ENCODE measurements at regions not wholly inside any gene's neighbourhood (a gene's known extent, or its start where the extent isn't known, plus 50 kb on each side); places are given as distances from the start of the nearest gene placed in this dataset.

DNA sequence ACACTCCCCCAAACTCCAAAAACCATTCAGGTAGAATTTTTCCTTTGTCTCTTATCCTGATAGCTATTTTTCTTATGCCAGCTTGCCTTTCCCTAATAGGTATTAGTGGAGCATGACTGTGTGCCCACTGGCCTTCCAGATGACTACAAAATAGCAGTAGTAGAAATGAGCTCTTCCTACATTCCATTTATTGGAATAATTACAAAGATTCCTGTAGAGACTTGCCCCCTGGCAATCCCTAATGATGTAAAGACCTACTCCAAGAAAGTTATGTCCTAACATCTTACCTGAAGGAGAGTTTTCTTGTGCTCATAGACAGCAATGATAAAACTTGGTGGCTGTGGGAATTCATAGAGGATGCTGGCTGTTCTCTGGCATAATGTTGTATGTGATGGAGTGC, 501.8 kb downstream of the GATA3 start:
- DNase-seq (ENCODE audit: low read depth): no peak

DNA sequence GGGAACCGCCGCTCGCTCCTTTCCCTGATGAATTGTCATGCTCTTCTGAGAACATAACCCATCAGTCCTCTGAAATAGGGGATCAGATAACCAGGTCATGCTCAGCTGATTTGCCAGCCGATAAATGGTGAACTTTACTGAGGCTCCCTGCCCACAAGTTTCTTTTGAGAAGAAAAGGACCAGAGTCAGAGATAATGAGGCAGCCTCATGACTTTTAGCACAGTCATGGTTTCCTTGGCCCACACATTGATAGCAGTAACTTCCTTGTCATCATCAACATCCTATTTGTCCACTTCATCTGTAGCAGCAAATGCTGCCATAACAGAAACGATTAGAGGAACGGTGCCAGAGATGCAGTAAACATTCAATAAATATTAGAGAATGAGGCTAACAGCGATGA, 509.0 kb downstream of the GATA3 start:
- DNase-seq (ENCODE audit: low read depth): no peak

DNA sequence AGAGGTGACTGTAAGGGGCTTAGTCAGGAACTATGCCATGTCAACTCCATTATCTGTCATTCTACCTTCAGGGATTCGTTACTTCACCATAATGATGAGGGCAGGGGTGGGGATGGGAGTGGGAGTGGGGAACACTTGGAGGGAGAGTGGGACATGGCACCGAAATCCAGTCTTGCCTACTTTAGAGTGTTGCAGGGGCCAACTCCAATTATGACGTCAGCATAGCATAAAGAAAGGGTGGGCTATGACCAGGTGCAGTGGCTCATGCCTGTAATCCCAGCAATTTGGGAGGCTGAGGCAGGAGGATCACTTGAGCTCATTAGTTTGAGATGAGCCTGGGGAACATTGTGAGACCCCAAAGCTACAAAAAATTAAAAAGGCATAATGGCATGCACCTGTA, 512.2 kb downstream of the GATA3 start:
- DNase-seq (ENCODE audit: low read depth): no peak

DNA sequence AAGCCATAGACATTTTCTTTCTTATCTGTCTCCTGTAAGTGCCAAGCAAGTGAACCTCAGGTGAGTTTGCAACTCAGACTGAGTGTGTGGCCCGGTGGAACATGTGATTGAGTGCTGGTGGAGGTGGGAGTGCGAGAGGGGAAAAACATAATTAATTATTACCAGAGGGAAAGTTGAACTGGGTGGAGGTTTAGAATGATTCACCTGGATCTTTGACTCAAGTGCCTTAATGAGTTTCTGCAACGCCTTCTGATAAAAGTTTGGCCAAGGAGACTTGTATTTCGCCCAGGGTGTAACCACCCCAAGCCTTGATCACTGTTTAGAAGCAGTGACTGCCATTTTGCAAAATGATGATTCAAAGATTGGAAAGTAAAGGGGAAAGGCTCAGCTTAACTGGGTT, 513.9 kb downstream of the GATA3 start:
- DNase-seq (ENCODE audit: low read depth): no peak

DNA sequence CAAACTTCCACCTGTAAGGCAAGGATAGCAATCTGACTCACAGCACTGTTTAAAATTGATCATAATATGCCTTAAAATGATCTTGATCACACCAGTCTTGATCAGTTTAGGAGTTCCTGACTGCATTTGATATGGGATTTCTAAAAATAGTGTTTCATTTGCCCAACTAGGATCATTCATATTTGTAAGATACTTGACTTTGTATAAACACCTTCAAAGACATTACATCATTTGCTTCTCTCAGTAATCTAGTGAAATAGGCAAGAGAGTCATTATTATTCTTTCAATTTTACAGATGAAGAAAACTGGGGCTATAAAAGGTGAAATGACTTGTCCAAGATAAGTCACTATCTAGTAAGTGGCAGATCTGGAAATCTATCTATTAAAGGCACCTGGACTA, 521.1 kb downstream of the GATA3 start:
- DNase-seq (ENCODE audit: low read depth): no peak

DNA sequence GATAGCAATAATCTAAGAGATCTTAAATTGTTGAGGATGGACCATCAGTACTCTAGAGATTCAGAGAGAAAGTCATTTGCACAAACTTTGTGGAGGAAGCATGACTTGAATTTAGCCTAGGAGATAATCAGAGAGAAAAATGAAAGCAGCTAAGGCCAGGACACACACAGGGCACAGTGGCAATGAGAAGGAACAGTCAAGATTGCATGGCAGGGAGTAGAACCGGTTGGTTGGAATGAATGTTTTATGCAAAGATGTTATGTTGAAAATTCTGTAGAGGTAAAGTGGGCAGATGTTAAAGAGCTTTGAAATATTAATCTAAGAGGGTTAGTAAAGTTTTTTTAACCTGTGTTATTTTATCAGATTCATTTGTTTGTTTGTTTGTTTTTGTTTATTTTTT, 521.8 kb downstream of the GATA3 start:
- DNase-seq (ENCODE audit: low read depth): no peak

DNA sequence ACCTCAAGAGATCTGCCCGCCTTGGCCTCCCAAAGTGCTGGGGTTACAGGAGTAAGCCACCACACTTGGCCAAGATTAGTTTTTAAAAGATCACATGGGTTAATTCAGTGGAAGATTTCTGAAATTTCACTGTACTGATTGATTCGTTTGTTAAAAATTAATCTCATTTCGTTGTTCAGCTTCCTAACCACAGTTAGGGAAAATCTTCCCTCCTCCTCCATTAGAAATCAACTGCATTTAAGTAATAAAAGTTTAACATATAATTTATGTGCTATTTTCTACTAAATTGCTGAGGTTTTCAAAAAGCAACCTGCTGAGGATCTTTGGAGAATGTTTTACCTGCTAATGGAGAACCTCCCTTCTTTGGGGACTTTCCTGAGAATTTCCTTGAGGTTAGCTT, 522.4 kb downstream of the GATA3 start:
- DNase-seq (ENCODE audit: low read depth): no peak

DNA sequence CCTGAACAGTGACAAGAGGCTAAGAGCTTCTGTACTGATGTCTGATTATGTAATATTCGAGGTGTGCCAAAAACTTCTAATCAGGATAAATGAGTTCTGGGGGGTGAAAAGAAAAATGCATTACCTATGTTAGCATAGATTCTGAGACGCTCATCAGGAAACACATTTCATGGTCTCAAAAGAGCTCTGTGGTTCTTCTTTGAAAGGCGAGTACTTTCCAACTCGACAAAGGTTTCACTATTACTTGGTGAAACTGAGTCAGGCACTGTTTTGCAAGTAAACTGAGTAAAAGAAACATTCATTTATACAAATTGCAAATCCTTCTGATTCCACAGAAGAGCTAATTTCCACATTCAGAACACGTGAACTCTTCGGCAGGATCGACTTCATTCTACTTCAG, 523.2 kb downstream of the GATA3 start:
- DNase-seq (ENCODE audit: low read depth): no peak

DNA sequence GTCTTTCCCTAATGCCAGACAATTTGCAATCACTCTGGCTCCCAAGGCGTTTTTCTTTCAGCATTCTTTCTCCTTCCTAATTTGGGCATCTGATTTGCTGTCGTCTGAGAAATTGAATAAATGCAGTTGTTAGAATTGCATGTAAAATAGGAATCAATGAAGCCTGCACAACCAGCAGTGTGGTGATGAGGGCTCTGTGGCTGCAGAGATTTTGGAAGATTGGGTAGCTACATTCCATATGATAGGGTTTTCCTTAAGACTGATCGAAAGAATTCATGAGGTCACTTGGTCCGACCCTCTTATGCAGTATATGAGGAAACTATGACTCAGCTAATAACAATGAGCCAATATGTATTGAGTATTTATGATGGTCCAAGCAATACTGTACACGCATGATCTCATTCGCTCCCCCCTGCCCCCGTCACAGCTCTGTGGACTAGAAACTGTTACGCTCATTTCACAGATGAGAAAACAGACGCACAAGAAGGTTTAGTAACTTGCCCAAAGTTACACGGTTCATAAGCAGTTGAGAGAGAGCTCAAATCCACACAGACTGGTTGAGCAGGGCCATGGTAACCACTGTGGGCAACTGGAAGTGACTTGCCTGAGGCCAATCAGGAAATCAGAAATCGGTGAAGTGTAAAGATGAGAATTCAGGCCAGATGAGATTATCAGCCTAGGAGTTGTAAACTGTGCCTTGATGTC, 527.2 kb downstream of the GATA3 start:
- DNase-seq (ENCODE audit: low read depth): no peak

DNA sequence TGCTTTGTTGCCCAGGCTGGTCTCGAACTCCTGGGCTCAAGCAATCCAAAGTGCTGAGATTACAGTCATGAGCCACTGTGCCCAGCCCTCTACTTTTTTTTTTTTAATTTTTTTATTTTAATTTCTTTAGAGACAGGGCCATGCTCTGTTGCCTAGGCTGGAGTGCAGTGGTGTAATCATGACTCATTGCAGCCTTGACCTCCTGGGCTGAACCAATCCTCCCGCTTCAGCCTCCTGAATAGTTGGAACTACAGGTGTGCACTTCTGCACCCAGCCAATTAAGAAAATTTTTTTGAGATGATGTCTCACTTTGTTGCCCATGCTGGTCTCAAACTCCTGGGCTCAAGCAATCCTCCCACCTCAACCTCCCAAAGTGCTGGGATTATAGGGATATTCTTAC, 528.6 kb downstream of the GATA3 start:
- no peak for DNase-seq (ENCODE audit: low read depth)

DNA sequence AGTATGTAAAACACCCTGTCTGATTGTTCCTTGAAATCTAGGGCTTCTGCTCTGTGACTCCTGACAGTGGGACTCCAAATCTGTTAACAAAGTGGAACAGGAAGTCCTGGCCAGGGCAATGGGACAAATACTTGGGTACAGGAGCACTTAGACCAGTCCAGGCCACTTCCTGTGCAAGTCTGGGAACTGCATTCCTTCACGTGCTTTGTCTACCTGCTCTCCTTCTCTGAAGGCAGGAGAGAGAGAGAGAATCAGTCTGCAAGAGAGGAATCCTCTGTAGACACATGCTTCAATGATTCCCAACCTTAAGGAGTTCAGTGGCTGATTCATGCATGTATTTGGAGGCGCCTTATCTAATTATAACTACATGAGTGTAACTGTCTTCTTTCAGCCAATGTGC, 530.2 kb downstream of the GATA3 start:
- no peak for DNase-seq (ENCODE audit: low read depth)

DNA sequence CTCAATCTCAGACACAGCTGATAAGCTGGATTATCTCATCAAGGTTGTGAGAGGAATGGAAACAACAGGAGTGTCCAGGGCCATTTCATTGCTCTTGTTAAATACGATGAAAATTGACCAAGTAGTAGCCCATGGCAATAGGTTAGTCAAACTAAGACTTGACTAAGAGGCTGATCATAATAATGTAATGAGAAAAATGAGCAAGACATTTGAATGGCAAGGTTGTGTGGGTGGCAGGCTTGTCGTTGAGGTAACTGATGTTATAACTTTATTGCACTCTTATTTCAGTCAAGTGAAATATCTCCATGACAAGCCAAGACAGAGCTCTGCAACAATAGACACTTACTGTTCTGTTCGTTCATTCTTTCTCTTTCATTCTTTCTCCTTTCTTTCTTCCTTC, 532.0 kb downstream of the GATA3 start:
- no peak for DNase-seq (ENCODE audit: low read depth)

DNA sequence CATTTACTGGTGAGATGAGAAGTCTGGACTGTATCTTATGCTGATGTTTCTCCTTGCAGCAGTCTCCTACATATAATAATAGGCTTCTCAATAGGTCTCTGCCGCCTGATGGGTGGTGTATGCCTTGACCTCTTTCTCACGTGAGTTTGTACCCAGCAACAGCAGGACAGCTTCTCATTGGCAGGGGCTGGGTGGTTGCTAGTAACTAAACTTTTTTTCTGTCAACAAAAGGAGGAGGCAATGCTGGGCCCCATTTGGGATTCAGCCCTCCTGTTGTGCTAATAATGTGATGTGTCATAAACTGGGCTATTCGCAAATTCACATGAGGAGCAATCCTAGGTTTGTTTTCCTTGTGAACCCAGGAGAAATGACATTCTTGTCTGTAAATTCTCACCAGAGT, 533.6 kb downstream of the GATA3 start:
- DNase-seq (ENCODE audit: low read depth): no peak

DNA sequence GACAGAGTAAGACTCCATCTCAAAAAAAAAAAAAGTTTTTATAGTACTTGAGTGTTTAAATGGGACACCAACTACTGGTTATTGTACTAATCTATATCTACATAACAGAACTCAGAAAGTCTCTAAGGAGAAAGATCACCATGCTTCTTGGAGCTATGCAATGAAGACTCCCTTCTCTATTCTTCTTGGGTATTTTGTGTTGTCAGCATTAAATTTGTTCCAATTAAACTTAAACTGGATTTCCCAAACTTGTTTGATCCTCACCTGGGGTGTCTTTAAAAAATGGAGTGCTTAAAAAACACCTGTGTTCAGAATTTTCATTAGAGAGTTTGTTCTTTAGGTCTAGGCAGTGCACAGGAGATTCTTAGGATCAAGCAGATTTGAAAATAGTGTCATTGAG, 536.0 kb downstream of the GATA3 start:
- DNase-seq (ENCODE audit: low read depth): no peak

DNA sequence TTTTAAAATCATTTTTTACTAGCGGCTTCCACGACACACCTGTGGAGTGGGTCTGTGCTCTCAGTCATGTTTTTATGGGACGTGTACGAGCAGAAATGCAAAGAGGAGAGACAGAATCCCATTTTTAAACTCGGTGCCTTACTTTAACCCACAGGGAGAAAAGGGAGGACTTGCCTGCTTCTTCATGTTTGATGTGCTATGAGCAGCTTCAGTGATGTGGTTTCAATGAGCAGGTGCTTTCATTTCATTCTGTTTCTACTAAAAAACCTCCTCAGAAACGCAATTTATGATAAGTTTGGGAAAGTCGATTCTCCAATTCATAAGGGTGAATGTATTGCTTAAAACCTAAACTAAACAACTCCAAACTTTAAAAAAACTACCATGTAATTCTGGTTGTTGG, 537.2 kb downstream of the GATA3 start:
- DNase-seq (ENCODE audit: low read depth): no peak

DNA sequence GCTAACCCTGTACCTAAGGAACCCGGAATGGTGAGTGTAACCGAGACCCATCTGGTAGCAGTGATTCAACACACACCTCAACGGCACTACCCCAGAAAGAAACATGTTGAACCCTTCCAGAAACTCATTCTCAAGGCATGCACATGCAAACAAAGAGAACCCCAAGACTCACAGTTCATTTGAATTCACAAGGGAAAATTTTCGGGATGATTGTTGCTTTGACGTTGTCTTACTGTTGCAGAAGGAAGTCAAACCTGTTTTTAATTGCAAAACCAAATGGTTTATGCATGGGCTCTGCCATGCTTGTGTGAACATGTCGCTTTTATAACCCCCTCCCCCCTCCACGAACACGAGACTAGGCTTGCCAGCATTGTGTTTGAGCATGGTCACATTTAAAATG, 539.7 kb downstream of the GATA3 start:
- DNase-seq (ENCODE audit: low read depth): no peak

DNA sequence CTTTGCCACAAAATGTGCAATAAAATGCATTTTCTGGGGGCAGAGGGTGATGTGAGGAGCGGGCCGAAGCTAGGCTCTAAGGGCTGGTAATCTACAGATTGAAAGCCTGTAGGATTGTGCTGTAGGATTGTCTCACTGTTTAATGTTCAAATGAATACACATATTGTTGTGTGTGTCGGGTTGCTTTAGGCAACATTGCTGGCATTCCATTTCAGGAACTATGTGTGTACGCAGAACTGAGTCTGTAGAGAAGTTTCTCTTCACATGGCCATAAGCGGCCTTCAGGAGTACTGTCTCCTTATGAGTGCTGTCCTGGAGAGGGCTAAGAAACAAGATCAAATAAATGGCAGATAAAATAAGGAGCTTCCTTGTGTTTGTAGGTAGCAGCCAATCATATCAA, 540.2 kb downstream of the GATA3 start:
- no peak for DNase-seq (ENCODE audit: low read depth)

DNA sequence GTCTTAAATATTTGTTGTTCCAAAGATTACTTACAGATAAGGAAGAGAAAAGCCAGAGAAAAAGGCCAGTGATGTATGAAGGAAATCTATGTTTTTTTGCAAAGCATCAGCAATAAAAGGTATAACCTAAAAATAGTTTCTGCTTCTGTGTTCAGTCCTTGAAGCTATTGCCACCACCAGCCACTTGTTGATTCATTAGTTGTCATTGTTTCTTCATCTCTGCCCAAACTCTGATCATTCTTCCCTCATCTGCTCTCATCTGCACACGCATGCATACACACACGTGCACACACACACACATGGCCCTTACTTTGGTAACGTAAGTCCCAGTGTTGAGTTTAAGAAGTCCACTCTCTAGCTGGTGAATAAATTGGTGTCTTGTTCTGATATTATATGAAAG, 540.7 kb downstream of the GATA3 start:
- DNase-seq (ENCODE audit: low read depth): no peak

DNA sequence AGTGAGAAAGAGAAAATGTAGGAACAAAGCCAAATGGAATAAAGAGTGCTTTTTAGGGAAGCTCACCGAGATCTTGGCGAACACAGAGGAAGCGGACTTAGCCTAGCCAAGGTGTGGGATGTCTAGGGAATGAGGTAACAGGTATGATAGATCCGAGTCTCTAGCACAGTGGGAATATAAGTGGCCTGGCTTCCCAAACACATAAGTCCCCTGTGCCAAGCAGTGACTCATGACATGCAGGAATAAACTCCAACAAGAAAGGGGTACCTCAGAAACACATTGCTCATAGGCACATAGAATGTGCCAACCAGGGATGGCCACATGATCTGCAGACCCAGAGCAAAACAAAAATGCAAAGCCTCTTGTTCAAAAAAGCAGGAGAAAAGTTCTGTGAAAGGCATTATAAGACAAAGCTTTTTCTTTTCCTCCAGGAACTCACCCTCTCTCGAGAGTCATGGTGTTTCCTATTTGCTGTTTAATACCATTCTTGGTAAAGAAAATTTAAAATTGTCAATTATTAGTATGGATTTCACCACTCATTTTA, 542.5 kb downstream of the GATA3 start:
- no peak for DNase-seq (ENCODE audit: low read depth)

DNA sequence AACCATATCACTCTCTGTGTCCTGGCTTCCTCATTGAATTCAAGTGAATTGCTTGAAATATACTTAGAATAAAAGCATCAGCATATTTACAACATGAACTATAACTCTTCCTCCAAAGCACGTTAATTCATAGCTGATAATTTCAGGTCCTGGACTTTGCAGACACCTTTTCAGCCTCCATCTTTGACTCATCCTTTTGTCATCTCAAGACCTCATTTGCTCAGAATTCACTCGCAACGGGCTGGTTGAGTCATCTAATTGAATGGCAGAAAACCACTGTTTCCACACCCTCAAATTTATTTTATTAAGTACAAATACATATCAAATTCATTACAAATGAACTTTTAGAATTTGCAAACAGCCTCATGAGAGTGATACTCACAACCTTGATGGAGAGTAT, 545.7 kb downstream of the GATA3 start:
- no peak for DNase-seq (ENCODE audit: low read depth)

DNA sequence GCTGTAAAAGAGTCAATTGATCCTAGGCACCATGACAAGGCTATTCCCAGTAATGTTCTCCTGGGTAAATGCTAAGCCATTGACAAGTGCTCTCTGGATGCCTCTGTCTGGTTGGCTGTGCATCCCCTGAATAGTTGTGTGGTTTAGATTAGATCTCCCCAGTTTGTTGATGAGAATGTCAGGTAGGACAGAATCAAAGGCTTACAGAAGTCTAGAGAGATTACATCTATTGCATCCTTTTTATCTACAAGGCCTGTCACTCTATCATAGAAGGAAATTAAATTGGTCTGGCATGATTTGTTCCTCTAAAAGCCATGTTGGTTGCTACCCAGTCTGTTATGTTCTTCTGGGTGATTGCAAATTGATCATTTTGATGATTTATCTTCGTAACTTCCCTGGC, 548.3 kb downstream of the GATA3 start:
- no peak for DNase-seq (ENCODE audit: low read depth)

DNA sequence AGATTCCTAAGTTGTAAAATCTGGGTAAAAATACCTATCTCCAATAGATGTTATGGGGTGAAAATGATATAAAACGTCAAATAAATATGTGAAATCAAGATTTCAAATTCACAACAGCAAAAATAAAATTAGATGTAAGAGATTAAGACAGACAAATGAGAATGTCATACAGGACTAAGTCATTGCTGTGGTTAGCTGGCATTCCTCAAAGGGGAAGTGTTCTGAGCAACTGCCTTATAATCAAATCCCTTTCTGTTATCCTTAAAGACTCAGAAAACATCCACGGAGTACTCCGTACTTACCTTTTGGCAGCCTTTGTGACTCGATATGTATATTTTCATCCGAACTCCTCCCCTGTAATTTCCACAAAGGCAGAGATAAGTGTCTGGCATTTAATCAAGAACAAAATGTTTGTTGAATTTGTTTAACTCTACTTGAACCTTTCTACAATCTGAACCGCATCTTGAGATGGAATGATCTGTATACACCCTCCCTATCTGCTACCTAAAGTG, 559.6 kb downstream of the GATA3 start:
- no peak for DNase-seq (ENCODE audit: low read depth)

DNA sequence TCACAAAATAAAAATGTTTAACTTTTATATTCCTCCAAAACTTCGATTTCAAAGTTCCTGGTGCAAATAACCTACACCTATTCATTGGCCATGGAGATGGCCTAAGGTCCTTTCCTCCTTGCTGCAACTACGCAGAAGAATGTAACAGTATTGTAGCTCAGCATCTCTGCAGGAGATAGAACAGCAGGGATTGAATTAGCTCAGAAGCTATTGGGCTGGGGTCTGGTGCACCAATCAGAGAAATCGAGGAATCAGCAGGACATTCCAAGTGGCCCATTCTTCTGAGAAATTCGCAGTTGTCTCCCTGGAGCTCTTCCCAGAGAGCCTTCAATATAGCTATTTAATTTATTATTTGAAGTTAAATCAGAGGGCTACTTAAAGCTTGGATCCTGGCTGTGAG, 560.6 kb downstream of the GATA3 start:
- DNase-seq (ENCODE audit: low read depth): no peak

DNA sequence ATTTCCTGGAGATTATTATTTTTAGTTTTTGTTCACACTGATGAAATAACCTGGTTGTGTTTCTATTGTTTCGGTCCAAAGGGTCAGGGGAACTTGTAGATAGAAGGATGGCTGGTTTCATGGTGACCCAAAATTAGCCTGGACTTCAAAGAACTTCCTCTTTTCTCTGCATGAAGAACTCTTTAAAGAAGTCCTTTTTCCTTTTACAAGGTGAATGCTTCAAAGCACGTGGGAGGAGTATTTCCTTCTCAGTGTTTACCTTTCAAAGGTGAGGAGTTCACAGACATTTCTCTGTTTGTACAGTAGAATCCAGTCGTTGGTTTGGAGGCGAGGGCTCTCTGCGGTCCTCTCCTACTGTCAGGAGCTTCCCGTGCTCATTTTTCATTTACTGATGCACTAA, 561.7 kb downstream of the GATA3 start:
- no peak for DNase-seq (ENCODE audit: low read depth)
